ENCODE measurements at regions not wholly inside any gene's neighbourhood (a gene's known extent, or its start where the extent isn't known, plus 50 kb on each side); places are given as distances from the start of the nearest gene placed in this dataset.
"Not testable (repeated sequence)": the region's sequence is repeated elsewhere in the genome, so short reads cannot be mapped to it uniquely, and the experiment has no call there.

GRCh38 chr5:138647794-138648410 is 72.7 kb upstream of the HSPA9 start:
- no peak for DNase-seq (ENCODE audit: low spot score)

- DNase-seq (ENCODE audit: low spot score), result no peak
These were observed 72.1 kb upstream of the HSPA9 start for GRCh38 chr5:138647261-138647788.

- DNase-seq (ENCODE audit: low spot score), result no peak
These were observed 71.5 kb upstream of the HSPA9 start for GRCh38 chr5:138646671-138647070.

DNA sequence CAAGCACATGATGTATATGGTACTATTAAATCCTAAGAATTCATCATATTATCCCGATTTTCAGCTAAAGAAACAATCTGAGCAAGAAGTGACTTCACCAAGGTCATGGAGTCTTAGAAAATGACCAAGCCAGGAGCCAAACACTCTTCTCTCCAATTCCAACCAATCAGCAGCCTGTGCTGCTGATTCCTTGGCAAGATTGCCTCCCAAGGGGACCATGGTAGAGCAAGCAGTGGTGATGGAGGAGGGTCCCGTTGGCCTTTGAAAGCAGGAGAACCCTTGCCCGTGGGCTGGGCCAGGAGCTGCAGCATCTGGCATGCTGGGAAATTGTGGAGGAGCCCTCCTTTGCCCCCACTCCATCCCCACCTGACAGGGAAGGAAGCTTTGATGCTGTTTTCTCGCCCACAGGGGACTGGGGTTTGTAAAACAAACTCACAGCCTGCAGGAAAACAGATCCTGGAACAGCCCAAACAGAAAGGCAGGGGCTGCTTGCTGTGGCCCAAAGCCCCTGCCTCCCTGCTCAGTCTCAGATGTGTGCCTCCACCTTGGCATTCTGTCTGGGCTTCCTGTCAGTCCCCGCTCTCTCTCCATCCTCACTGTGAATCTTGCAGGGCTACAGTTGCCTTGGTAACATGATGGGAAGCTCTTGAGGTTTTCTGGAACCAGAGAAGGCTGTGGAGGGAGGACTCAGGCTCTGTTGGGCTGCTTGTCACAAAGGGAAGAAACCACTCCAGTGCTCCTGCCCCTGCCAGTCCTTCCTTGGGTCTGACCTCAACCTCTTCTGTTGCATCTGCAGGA is 70.8 kb upstream of the HSPA9 start:
- DNase-seq (ENCODE audit: low spot score), result no peak

- no peak for DNase-seq (ENCODE audit: low spot score)
These were observed 68.0 kb upstream of the HSPA9 start for GRCh38 chr5:138643040-138643791.

DNA sequence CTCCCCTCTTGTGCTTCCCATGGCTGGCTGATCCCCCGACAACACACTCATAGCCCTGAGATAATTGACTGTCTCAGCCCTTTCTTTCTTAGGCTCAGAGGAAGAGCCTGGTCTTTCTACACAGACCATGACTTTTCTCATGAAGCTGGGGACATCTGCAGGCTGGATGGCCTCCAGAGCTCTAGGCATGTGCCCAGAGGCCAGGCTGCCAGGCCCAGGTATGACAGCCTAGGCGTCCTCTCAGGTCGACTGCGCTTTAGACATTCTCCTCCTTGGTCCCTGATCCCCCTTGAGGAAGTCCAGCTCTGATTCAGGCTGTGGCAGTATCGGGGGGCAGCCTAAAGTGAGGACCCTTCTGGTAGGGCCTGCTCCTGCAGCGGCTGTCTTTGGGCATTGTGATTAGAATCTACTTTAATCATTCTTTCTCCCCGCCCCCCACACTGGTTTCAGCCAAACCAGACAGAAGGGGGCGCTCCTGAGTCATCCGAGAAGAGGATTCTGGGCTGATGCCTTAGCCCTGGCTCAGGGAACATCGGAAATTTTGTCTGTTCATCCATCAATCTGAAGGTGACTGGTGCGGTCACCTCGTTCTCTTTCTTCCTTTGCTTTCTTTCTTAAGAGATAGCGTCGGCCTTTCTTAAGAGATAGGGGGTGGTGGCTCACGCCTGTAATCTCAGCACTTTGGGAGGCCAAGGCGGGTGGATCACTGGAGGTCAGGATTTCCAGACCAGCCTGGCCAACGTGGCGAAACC is 66.5 kb upstream of the HSPA9 start:
- DNase-seq (ENCODE audit: low spot score), result peak; percentile 69

- DNase-seq (ENCODE audit: low spot score), result no peak
These were observed 65.5 kb upstream of the HSPA9 start for GRCh38 chr5:138640646-138641254.

GRCh38 chr5:138640138-138640537 is 64.9 kb upstream of the HSPA9 start:
- no peak for DNase-seq (ENCODE audit: low spot score)

GRCh38 chr5:138639326-138639725 is 64.1 kb upstream of the HSPA9 start:
- DNase-seq (ENCODE audit: low spot score), result no peak

GRCh38 chr5:138637256-138637655 is 62.1 kb upstream of the HSPA9 start:
- no peak for DNase-seq (ENCODE audit: low spot score)

- no peak for DNase-seq (ENCODE audit: low spot score)
These were observed 61.3 kb upstream of the HSPA9 start for GRCh38 chr5:138636398-138636944.

DNA sequence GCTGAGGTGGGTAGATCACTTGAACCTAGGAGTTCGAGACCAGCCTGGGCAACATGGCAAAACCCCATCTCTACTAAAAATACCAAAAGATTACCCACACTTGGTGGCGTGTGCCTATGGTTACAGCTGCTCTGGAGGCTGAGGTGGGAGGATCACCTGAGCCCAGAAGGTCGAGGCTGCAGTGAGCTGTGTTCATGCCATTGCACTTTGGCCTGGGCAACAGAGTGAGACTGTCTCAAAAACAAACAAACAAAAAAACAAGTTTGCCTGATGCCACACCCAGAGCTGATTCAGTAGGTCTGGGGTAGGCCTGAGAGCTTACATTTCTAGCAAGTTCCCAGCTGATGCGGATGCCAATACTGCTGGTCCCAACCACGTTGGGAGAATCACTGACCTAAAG is 60.5 kb upstream of the HSPA9 start:
- no peak for DNase-seq (ENCODE audit: low spot score)

- no peak for DNase-seq (ENCODE audit: low spot score)
These were observed 60.1 kb upstream of the HSPA9 start for GRCh38 chr5:138635265-138635664.

GRCh38 chr5:138634804-138635203 is 59.6 kb upstream of the HSPA9 start:
- DNase-seq (ENCODE audit: low spot score), result not testable (repeated sequence)

DNA sequence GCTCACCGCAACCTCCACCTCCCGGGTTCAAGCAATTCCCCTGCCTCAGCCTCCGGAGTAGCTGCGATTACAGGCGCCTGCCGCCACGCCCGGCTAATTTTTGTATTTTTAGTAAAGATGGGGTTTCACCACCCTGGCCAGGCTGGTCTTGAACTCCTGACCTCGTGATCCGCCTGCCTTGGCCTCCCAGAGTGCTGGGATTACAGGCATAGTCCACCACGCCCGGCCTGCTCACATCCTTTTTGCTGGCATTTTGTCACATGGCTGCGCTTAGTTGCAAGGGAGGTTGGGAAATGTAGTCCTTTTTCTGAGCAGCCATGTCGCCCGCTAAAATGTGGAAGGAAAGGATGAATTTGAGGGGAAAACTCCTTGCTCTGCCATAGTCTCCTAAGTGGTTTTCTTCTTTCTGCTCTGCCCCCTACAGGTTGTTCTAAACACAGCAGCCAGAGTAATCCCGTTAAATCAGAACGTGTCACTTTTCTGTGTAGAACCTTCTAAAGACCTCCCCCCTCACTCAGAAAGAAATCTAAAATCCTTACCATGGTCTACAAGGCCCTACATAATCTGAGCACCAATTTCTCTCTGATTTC is 57.8 kb upstream of the HSPA9 start:
- no peak for DNase-seq (ENCODE audit: low spot score)

DNA sequence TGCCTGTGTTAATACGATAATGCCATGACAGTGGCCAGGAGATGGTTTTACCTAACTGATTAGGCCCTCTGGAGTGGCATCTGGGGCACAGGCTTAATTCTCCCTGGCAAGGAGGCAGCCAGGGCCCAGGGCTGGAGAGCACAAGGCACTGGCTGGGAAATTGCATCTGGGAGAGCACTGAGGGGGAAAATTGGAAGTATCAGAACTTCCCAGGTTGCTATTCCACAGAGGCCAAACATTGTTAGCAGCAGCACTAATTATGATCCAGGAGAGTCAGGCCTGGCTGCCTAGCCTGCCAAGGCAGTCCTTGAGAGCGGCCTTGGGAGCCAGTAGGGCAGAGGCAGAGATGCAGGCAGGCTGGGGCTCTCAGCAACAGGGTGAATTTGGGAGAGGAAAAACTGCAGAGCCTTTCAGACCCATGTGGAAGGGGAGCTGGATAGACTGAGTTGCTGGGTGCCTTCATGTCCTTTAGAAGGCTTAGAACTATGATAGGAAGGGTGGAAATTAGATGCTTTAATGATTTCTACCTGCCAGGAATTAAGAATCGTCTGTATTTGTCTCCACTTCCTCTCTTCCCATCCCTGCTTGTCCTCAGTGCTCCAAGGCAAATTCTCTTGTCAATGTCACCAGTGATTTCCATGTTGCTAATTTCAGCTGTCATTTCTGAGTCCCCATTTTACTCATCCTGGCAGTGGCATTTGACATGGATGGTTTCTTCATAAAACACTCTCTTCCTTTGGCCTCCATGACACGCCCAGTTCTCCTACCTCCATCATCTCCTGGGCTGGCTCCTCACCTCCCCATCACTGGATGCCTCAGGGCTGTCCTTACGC is 56.1 kb upstream of the HSPA9 start:
- no peak for DNase-seq (ENCODE audit: low spot score)

DNA sequence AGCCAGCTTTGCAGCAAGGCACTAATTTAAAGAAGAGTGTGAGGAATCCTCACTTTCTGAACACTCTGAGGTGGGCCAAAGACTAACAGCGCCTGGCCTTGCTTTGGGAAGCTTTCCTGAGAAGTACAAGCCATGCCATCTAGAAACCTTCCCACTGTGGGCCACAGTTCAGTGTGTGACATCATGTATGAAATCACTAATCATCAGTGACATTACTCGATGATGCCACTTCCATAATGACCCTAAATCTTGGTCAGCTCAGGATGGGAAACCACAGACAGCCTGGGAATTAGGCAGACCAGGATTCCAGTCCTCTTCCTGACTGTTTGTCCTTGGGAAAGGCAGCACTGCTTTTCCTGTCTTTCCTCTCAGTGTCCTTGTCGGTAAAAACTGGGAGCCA is 54.2 kb upstream of the HSPA9 start:
- no peak for DNase-seq (ENCODE audit: low spot score)

DNA sequence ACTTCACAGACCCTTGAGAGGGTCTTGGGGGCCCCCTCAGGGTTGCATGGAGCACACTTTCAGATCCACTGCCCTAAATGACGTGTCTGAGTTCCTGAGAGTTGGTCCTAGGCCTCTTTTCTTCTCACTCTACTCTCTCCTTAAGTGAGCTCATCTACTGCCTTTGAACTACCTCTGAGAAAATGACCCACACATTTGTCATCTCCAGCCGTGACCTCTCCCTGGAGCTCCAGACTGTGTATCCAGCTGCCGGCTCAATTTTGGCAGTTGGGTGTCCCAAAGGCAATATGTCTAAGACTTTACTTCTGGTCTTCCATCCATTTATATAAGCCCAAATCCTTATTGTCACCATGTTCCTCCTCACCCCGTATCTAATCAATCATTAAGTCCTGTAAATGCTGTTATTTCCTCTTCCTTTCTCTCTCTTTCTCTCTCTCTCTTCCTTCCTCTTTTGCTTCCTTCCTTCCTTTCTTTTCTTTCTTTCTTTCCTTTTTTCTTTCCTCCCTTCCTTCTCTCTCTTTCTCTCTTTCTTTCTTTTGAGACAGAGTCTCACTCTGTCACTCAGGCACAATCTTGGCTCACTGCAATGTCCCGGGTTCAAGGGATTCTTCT is 51.2 kb upstream of the HSPA9 start:
- DNase-seq (ENCODE audit: low spot score), result no peak

DNA sequence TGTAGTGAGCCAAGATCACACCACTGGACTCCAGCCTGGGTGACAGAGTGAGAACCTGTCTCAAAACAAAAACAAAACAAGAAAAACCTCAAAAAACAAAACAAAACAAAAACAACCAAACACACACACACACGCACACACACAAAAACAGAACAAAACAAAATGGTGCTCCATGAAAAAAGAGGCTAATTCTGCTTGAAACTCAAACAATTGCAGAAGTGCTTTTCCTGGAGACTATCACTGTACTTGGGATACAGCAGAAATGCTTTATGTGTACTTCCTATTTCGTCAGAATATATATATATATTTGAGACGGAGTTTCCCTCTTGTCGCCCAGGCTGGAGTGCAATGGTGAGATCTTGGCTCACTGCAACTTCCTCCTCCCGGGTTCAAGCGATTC is 49.9 kb upstream of the HSPA9 start:
- DNase-seq (ENCODE audit: low spot score), result no peak

Measured in SW480 (cell line).